ENCODE measurements at regions not wholly inside any gene's neighbourhood (a gene's known extent, or its start where the extent isn't known, plus 50 kb on each side); places are given as distances from the start of the nearest gene placed in this dataset.

- Histone ChIP-seq H3K27ac (ENCODE audit: control insufficient read depth, insufficient read depth, low read length) (no peak overlapping the region), H2AFZ (ENCODE audit: control insufficient read depth, low read length) (no peak overlapping the region), H3K9me3 (ENCODE audit: control insufficient read depth, low read depth, low read length) (no peaks in the 10 kb centered on the region), H3K79me2 (ENCODE audit: control insufficient read depth, insufficient read depth, low read length) (no peaks in the 10 kb centered on the region), H3K4me3 (ENCODE audit: control insufficient read depth in 2 of 3, extremely low read depth in 1 of 3, insufficient read depth in 2 of 3, low read depth in 1 of 3, low read length in 3 of 3) (no peak overlapping the region), H3K9me1 (ENCODE audit: control insufficient read depth, extremely low read depth, insufficient read depth, low read length) (no peaks in the 10 kb centered on the region), H3K9ac (ENCODE audit: control insufficient read depth, extremely low read depth, insufficient read depth, low read length) (no peak overlapping the region), H4K20me1 (ENCODE audit: control insufficient read depth, extremely low read depth, insufficient read depth, low read length) (no peaks in the 10 kb centered on the region), H3K4me1 (ENCODE audit: control insufficient read depth, extremely low read depth, insufficient read depth, low read length) (no peaks in the 10 kb centered on the region), H3K4me2 (ENCODE audit: control insufficient read depth, extremely low read depth, insufficient read depth, low read depth, low read length) (no peak overlapping the region), H3K27me3 (ENCODE audit: control insufficient read depth, extremely low read depth, insufficient read depth, low read length) (no peaks in the 10 kb centered on the region), H3K36me3 (ENCODE audit: control insufficient read depth in 2 of 2, extremely low read depth in 1 of 2, insufficient read depth in 2 of 2, low read length in 2 of 2) (no peaks in the 10 kb centered on the region)
- dilution Hi-C loops (cut with MboI; ENCODE audit: extremely low pct_ligation_motif_present, low sequenced_read_pairs): no loop called here
- no peak for FAIRE-seq
- DNase-seq (ENCODE audit: low read depth, low spot score): no peak
- TF ChIP-seq, protein P1, sequence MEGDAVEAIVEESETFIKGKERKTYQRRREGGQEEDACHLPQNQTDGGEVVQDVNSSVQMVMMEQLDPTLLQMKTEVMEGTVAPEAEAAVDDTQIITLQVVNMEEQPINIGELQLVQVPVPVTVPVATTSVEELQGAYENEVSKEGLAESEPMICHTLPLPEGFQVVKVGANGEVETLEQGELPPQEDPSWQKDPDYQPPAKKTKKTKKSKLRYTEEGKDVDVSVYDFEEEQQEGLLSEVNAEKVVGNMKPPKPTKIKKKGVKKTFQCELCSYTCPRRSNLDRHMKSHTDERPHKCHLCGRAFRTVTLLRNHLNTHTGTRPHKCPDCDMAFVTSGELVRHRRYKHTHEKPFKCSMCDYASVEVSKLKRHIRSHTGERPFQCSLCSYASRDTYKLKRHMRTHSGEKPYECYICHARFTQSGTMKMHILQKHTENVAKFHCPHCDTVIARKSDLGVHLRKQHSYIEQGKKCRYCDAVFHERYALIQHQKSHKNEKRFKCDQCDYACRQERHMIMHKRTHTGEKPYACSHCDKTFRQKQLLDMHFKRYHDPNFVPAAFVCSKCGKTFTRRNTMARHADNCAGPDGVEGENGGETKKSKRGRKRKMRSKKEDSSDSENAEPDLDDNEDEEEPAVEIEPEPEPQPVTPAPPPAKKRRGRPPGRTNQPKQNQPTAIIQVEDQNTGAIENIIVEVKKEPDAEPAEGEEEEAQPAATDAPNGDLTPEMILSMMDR (optimal IDR thresholded peaks at IDR 0.05 in 1 of 3, IDR thresholded peaks at IDR 0.05 in 1 of 3, conservative IDR thresholded peaks at IDR 0.05 in 1 of 3; ENCODE audit: extremely low read depth in 1 of 3, insufficient read depth in 2 of 3, low read length in 3 of 3): no peak
- TF ChIP-seq EZH2 (IDR thresholded peaks at IDR 0.05; ENCODE audit: low read length): no peak
These were observed 161.1 kb downstream of the KCTD15 start for GRCh38 chr19:33957804-33958203.

DNA sequence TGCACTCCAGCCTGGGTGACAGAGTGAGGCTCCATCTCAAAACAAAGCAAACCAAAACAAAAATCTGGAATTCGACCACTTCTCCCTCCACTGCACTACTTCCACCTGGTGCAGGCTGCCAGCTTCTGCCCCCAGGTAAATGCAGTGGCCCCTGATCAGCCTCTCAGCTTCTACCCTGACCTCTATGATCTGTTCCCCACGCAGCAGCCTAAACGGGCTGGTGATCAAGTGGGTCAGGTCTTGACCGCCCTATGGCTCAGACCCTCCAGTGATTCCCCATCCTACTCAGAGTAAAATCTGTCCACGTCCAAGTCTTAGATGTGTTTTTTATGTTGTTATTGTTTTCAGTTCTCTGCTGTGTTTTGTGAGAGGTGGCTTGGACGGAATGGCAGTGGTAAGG, 163.9 kb downstream of the KCTD15 start:
- dilution Hi-C loops (cut with MboI; ENCODE audit: extremely low pct_ligation_motif_present, low sequenced_read_pairs): no loop called here
- H3K9ac ChIP-seq (ENCODE audit: control insufficient read depth, extremely low read depth, insufficient read depth, low read length): no peak overlapping the region
- H3K27me3 ChIP-seq (ENCODE audit: control insufficient read depth, extremely low read depth, insufficient read depth, low read length): no peaks in the 10 kb centered on the region
- H3K79me2 ChIP-seq (ENCODE audit: control insufficient read depth, insufficient read depth, low read length): no peaks in the 10 kb centered on the region
- no peak for FAIRE-seq
- H3K9me1 ChIP-seq (ENCODE audit: control insufficient read depth, extremely low read depth, insufficient read depth, low read length): no peaks in the 10 kb centered on the region
- H3K9me3 ChIP-seq (ENCODE audit: control insufficient read depth, low read depth, low read length): no peaks in the 10 kb centered on the region
- no peaks in the 10 kb centered on the region for H4K20me1 ChIP-seq (ENCODE audit: control insufficient read depth, extremely low read depth, insufficient read depth, low read length)
- no peak overlapping the region for H3K27ac ChIP-seq (ENCODE audit: control insufficient read depth, insufficient read depth, low read length)
- H3K4me1 ChIP-seq (ENCODE audit: control insufficient read depth, extremely low read depth, insufficient read depth, low read length): no peaks in the 10 kb centered on the region
- H3K4me2 ChIP-seq (ENCODE audit: control insufficient read depth, extremely low read depth, insufficient read depth, low read depth, low read length): no peak overlapping the region
- H2AFZ ChIP-seq (ENCODE audit: control insufficient read depth, low read length): no peak overlapping the region
- no peak for TF ChIP-seq EZH2 (IDR thresholded peaks at IDR 0.05; ENCODE audit: low read length)
- TF ChIP-seq, protein P1 (optimal IDR thresholded peaks at IDR 0.05 in 1 of 3, IDR thresholded peaks at IDR 0.05 in 1 of 3, conservative IDR thresholded peaks at IDR 0.05 in 1 of 3; ENCODE audit: extremely low read depth in 1 of 3, insufficient read depth in 2 of 3, low read length in 3 of 3): no peak
- H3K36me3 ChIP-seq (ENCODE audit: control insufficient read depth in 2 of 2, extremely low read depth in 1 of 2, insufficient read depth in 2 of 2, low read length in 2 of 2): no peaks in the 10 kb centered on the region
- DNase-seq (ENCODE audit: low read depth, low spot score): no peak
- no peak overlapping the region for H3K4me3 ChIP-seq (ENCODE audit: control insufficient read depth in 2 of 3, extremely low read depth in 1 of 3, insufficient read depth in 2 of 3, low read depth in 1 of 3, low read length in 3 of 3)
